Fibroblast of villous mesenchyme (primary cell): ENCODE measurements at regions not wholly inside any gene's neighbourhood (a gene's known extent, or its start where the extent isn't known, plus 50 kb on each side); places are given as distances from the start of the nearest gene placed in this dataset.

ENCODE experiments used
- DNase-seq: peaks from one replicate; pipeline ENCODE4 v3.0.0-alpha.2; 2010; ENCODE audit warnings: low read depth
- H3K4me3 ChIP-seq: 2 replicates; pipeline ENCODE4 v1.5.1; 2011; ENCODE audit warnings: low read depth, mild to moderate bottlenecking, low read length
- CTCF ChIP-seq: IDR thresholded peaks from 2 replicates; pipeline ENCODE4 v1.5.1; 2012; ENCODE audit warnings: low read depth, mild to moderate bottlenecking, low read length; ENCODE audit not compliant: insufficient read depth

- DNase-seq = peak; percentile 7
- TF ChIP-seq CTCF = no peak
- no peak overlapping the region for H3K4me3 ChIP-seq
These were observed 459.2 kb downstream of the ARHGEF28 start for GRCh38 chr5:74085186-74085585.

- DNase-seq = no peak
- H3K4me3 ChIP-seq = no peak overlapping the region
- TF ChIP-seq CTCF = no peak
These were observed 457.2 kb downstream of the ARHGEF28 start for GRCh38 chr5:74083096-74083791.

DNA sequence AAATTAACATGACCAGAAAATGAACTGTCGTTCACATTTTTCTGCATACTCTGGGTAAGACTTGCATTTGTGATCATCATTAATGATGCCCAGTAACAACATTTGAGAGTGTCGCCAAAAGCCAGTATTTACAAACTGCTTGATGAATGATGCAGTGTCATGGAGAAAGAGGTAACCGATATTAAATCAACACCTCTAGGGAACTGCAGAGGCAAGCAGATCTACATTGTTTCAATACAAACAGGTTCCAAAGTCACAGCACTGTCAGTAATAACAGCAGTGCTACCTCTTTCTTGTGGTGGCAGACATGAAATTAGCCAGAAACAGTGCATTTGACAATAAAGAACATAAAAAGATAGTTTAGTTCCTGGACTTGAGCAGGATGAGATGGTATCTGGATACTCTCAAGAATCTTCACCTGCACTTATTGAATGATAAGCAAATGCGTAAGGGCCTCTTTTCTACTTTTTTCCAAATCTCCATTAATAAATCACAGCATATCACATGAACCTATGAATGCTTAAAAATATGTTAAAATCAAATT is 456.6 kb downstream of the ARHGEF28 start:
- DNase-seq = no peak
- H3K4me3 ChIP-seq = no peak overlapping the region
- TF ChIP-seq CTCF = no peak

- TF ChIP-seq CTCF = no peak
- no peak for DNase-seq
- H3K4me3 ChIP-seq = no peak overlapping the region
These were observed 455.1 kb downstream of the ARHGEF28 start for GRCh38 chr5:74081126-74081525.

DNA sequence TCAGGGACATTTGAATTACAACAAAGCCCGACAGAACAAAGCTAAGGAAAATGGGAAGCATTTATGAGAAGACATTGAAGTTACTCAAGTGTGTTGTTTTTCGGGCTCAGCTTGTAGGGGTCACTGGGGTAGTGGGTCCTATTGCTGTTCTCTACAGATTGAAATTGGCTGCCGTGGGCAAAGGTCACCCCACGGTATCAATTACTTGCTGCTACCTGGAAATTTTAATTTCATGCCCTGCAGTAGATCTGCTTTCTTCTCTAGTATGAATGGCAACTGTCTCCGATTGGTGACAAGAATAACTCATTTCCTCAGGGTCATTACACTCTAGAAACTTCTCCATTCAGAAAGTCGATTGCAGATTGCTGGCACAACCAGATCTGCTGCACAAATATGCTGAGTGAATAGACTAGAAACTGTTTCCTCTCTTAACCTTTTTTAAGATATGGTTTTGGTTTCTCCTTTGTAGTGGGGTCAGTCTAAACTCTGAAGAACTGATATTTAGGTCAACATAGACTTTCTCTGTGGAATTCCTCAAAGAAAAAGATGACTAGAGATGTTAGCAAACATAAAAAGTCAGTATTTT is 454.1 kb downstream of the ARHGEF28 start:
- TF ChIP-seq CTCF = no peak
- H3K4me3 ChIP-seq = no peak overlapping the region
- no peak for DNase-seq

DNA sequence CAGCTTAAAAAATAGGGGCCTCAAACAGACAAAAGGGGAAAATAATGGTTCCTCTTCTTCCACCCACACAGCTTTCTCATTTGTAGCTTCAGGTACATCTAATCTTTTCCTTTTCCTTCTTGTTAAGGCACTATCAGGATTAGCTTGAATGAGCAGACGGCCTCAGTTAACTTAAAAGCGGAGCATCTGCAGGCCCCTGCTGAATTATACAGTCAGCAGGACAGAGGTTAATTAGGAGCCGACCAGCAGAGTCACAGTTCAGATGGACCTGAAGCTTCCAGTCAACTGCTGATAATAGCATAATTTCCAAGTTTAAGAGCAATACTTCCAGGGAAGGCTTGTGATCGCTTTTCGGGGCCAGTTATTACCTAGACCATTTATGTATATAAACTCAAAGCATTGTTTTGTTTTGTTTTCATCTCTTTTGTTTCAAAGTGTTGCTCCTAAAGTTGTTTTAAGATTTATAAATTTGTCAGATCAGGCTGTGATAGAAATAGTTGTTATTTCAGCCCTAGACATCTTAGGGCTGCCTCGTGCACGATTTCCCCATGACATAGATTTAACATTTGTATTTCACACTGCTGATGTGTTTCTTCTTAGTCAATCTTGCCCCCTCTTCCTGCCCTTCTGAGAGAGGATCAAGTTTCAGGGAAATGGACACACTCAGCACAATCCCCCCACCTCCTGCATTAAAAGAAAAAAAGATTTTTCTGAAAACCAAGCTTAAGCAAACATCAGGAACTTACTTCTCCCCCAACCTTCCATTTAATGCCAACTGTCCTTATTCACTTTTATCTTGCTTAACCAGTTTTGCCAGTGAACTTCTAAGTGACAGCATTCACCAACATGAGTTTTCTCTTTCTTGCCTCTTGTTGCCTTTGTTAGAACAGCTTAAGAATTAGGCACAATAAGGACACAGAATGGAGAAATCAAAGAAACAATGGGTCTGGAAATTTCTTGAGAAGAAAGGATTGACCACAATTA is 449.8 kb downstream of the ARHGEF28 start:
- TF ChIP-seq CTCF = no peak
- no peak for DNase-seq

More for the DNA sequence above, 449.8 kb downstream of the ARHGEF28 start:
- no peak overlapping the region for H3K4me3 ChIP-seq
